ENCODE measurements at regions not wholly inside any gene's neighbourhood (a gene's known extent, or its start where the extent isn't known, plus 50 kb on each side); places are given as distances from the start of the nearest gene placed in this dataset.

GRCh38 chr7:32218741-32219288 lies 148.6 kb upstream of the PDE1C start:
- H3K4me3 ChIP-seq (ENCODE audit: low read depth, low read length), result no peak overlapping the region
- DNase-seq (ENCODE audit: low read depth), result no peak
- TF ChIP-seq CTCF (IDR thresholded peaks at IDR 0.05; ENCODE audit: control insufficient read depth, extremely low read depth, insufficient read depth), result no peak

DNA sequence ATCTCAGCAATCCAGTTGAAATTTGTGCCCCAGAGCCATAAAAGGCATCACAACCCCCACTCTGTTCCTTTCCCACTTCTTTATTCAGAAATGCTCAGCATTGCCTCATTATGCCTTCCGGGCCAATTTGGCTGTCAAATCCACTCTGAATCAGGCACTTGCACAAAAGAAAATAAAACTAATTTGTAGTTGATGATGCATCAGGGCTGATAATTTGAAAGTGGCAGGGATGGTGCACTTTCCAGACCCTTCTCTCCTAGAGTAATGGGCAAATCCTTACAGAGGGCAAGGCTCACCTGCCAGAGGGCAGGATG lies 147.9 kb upstream of the PDE1C start:
- H3K4me3 ChIP-seq (ENCODE audit: low read depth, low read length), result no peak overlapping the region
- no peak for DNase-seq (ENCODE audit: low read depth)
- no peak for TF ChIP-seq CTCF (IDR thresholded peaks at IDR 0.05; ENCODE audit: control insufficient read depth, extremely low read depth, insufficient read depth)

DNA sequence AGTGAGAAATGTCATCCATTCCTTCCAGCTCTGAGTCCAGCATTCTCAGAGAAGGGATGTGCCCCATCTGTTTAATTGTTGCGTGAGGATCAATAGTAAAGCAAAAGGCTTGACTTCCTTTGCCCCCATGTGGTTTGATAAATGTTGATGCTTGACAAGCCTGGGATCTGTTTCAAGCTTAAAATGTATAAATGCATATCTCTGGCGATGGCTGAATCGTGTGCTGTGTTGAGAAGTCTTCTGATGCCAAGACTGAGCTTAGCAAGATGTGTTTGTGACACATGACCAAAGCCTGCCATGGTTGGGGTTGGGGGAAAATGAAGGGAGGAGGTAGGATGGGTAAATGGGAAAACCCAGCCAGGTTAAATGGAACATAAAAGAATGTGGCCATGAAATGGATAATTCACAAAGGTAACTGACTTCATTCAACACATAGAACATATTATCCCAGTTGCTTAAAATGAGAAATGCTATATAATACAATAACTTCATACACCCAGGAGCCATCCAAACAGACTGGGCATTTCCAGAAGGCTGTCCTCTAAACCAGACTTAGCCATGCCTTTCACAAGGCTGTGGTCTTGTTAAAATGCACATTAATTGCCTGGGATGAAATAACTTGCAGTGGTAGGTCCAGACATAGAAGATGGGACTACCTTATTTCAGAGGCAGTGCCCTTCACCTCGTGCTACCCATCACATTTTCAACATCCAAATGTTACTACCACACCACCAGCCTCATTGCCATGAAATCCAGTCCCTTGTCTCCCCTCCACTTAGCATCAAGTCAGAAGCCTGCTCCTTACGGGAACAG lies 147.3 kb upstream of the PDE1C start:
- TF ChIP-seq CTCF (IDR thresholded peaks at IDR 0.05; ENCODE audit: control insufficient read depth, extremely low read depth, insufficient read depth), result no peak
- DNase-seq (ENCODE audit: low read depth), result no peak
- H3K4me3 ChIP-seq (ENCODE audit: low read depth, low read length), result no peak overlapping the region

DNA sequence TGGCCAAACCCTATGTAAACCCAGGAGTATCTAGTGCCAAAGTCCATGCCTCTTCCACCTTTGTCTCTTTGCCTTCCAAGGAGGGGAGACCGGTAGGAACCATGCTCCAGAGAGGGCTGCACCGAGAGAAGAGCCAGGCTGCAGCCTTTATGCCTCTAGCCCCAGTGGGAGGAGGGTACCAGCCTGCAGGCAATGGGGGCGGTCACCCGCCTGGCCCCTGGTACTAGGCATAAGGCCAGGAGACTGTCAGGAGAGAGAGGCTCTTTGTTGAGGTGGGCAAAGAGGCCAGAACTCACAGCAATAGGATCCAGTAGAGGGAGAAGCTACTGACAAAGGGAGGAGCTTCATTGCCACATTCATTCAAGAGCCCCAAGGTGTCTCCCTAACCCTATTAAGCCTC lies 146.6 kb upstream of the PDE1C start:
- DNase-seq (ENCODE audit: low read depth), result no peak
- no peak overlapping the region for H3K4me3 ChIP-seq (ENCODE audit: low read depth, low read length)
- no peak for TF ChIP-seq CTCF (IDR thresholded peaks at IDR 0.05; ENCODE audit: control insufficient read depth, extremely low read depth, insufficient read depth)

DNA sequence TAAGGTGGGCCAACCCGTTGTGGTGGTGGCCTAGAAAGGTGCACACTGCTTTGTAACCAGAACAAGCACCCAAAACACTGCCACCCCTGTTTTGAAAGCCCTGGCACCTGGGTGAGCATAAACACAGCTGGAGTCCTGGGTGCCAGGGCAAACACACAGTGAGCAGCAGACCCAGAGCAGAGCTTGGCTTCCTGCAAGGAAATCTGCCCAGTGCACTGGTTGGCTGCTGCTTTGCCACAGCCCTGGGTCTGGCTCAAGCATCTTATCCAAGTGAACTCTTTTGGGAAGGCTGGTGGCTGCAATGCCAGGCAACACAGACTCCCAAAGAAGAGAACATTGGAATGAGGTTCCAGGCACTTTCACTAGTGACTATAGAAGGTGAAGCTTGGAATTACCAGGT lies 145.5 kb upstream of the PDE1C start:
- no peak for DNase-seq (ENCODE audit: low read depth)
- TF ChIP-seq CTCF (IDR thresholded peaks at IDR 0.05; ENCODE audit: control insufficient read depth, extremely low read depth, insufficient read depth), result no peak
- no peak overlapping the region for H3K4me3 ChIP-seq (ENCODE audit: low read depth, low read length)

GRCh38 chr7:32214913-32215312 lies 144.7 kb upstream of the PDE1C start:
- no peak overlapping the region for H3K4me3 ChIP-seq (ENCODE audit: low read depth, low read length)
- no peak for TF ChIP-seq CTCF (IDR thresholded peaks at IDR 0.05; ENCODE audit: control insufficient read depth, extremely low read depth, insufficient read depth)
- no peak for DNase-seq (ENCODE audit: low read depth)

- H3K4me3 ChIP-seq (ENCODE audit: low read depth, low read length), result no peak overlapping the region
- TF ChIP-seq CTCF (IDR thresholded peaks at IDR 0.05; ENCODE audit: control insufficient read depth, extremely low read depth, insufficient read depth), result no peak
- no peak for DNase-seq (ENCODE audit: low read depth)
These were observed 142.1 kb upstream of the PDE1C start for GRCh38 chr7:32212321-32212720.
